Stomach (tissue), 4 donors: ENCODE measurements at regions not wholly inside any gene's neighbourhood (a gene's known extent, or its start where the extent isn't known, plus 50 kb on each side); places are given as distances from the start of the nearest gene placed in this dataset.

ENCODE experiments used
- CTCF ChIP-seq, 7 experiments: fragments of 450-650 bp in 4 of 7; fragments of 200-600 bp in 3 of 7; sonication (generic) in 3 of 7; IDR thresholded peaks; one replicate each; pipeline ENCODE4 v1.5.1; 2016 to 2019; ENCODE audit warnings: antibody characterized with exemption in 7 of 7, control low read depth in 2 of 7, mild to moderate bottlenecking in 1 of 7
- EP300 ChIP-seq: sonication (generic); formaldehyde crosslinking; IDR thresholded peaks from one replicate; pipeline ENCODE4 v1.6.1; 2017; ENCODE audit warnings: antibody characterized with exemption
- POLR2A ChIP-seq, 4 donors: fragments of 450-650 bp; IDR thresholded peaks; one replicate each; pipeline ENCODE4 v1.6.1; 2016; ENCODE audit warnings: antibody characterized with exemption in 4 of 4, control low read depth in 2 of 4, mild to moderate bottlenecking in 1 of 4, moderate library complexity in 1 of 4

GRCh38 chr9:79973627-79974026 lies 401.9 kb downstream of the TLE4 start:
- no peak for TF ChIP-seq POLR2A (IDR thresholded peaks at IDR 0.05)
- TF ChIP-seq CTCF (IDR thresholded peaks at IDR 0.05) = no peak
- no peak for TF ChIP-seq EP300
